K562 (cell line): ENCODE measurements at regions not wholly inside any gene's neighbourhood (a gene's known extent, or its start where the extent isn't known, plus 50 kb on each side); places are given as distances from the start of the nearest gene placed in this dataset.

ENCODE experiments used
- ATF1 ChIP-seq, 2 experiments: fragments of 450-650 bp in 1 of 2; IDR thresholded peaks; 2 replicates each; pipeline ENCODE4 v1.6.1; 2016; ENCODE audit warnings: missing compliant biosample characterization in 1 of 2, missing genetic modification characterization in 1 of 2
- C11orf30 ChIP-seq: fragments of 450-650 bp; IDR thresholded peaks from 2 replicates; pipeline ENCODE4 v1.6.1; 2016; ENCODE audit warnings: low read depth, mild to moderate bottlenecking
- CAMTA2 ChIP-seq: fragments of 250-450 bp; sonication (Bioruptor Pico); conservative IDR thresholded peaks from 2 replicates; pipeline ENCODE4 v1.5.1; 2022
- CHD4 ChIP-seq: fragments of 200-600 bp; sonication (generic); IDR thresholded peaks from 3 replicates; pipeline ENCODE4 v1.6.1; 2012; ENCODE audit warnings: low read depth, mild to moderate bottlenecking, mixed read lengths, low read length, inconsistent platforms; ENCODE audit not compliant: insufficient read depth, insufficient replicate concordance, poor library complexity, severe bottlenecking
- CTCF ChIP-seq, 3 experiments: IDR thresholded peaks in 2 of 3; conservative IDR thresholded peaks in 1 of 3; 2 replicates each; pipeline ENCODE4 v1.5.1; 2011 to 2012; ENCODE audit warnings: low read length in 3 of 3, mild to moderate bottlenecking in 3 of 3, control low read depth in 2 of 3, improper control_type of control experiment in 1 of 3, inconsistent platforms in 1 of 3, low read depth in 1 of 3, mixed read lengths in 1 of 3, moderate library complexity in 1 of 3; ENCODE audit not compliant: insufficient read depth in 2 of 3
- EZH2 ChIP-seq: IDR thresholded peaks from 2 replicates; pipeline ENCODE4 v1.6.1; 2012; ENCODE audit warnings: low read depth, mild to moderate bottlenecking, inconsistent platforms, low read length, borderline replicate concordance
- HMGXB4 ChIP-seq: sonication (generic); formaldehyde crosslinking; IDR thresholded peaks from 2 replicates; pipeline ENCODE4 v1.8.1; 2023; ENCODE audit warnings: mild to moderate bottlenecking, missing genetic modification reagents
- KLF16 ChIP-seq: IDR thresholded peaks from 2 replicates; pipeline ENCODE4 v1.6.1; 2016; ENCODE audit warnings: antibody characterized with exemption
- SAFB2 ChIP-seq: fragments of 200-400 bp; formaldehyde crosslinking; IDR thresholded peaks from 2 replicates; pipeline ENCODE4 v1.6.1; 2018; ENCODE audit warnings: borderline replicate concordance, low read length, low read depth, moderate library complexity; ENCODE audit not compliant: severe bottlenecking
- SMAD4 ChIP-seq: fragments of 250-450 bp; sonication (Bioruptor Pico); conservative IDR thresholded peaks from 2 replicates; pipeline ENCODE4 v1.8.0; 2021; ENCODE audit warnings: inconsistent platforms, mild to moderate bottlenecking, moderate library complexity
- SP1 ChIP-seq: sonication (generic); formaldehyde crosslinking; IDR thresholded peaks from 2 replicates; pipeline ENCODE4 v1.8.1; 2022; ENCODE audit warnings: mild to moderate bottlenecking, missing genetic modification reagents
- SP2 ChIP-seq: IDR thresholded peaks from 2 replicates; pipeline ENCODE4 v1.6.1; 2011; ENCODE audit warnings: mild to moderate bottlenecking, low read depth, low read length, moderate library complexity; ENCODE audit not compliant: poor library complexity, severe bottlenecking; ENCODE audit errors: extremely low read depth
- ZNF324 ChIP-seq: fragments of 250-450 bp; sonication (Bioruptor Pico); IDR thresholded peaks from 2 replicates; pipeline ENCODE4 v1.4.0; 2020; ENCODE audit warnings: mild to moderate bottlenecking
- ZNF780A ChIP-seq: fragments of 250-450 bp; sonication (Bioruptor Pico); IDR thresholded peaks from 2 replicates; pipeline ENCODE4 v1.5.0; 2021; ENCODE audit warnings: mild to moderate bottlenecking

- TF ChIP-seq SP1 (CRISPR knock-in tag) = no peak
- TF ChIP-seq CTCF (IDR thresholded peaks at IDR 0.05 in 2 of 3, conservative IDR thresholded peaks at IDR 0.05 in 1 of 3; ENCODE audit: insufficient read depth in 2 of 3, low read depth in 1 of 3, low read length in 3 of 3) = no peak
- no peak for TF ChIP-seq ATF1 (CRISPR knock-in tag; IDR thresholded peaks at IDR 0.05)
- TF ChIP-seq ATF1 (tag; IDR thresholded peaks at IDR 0.05) = no peak
- no peak for TF ChIP-seq SAFB2
- TF ChIP-seq SP2 = no peak
- TF ChIP-seq EZH2 = no peak
- no peak for TF ChIP-seq CHD4
- no peak for TF ChIP-seq ZNF780A (CRISPR knock-in tag)
- no peak for TF ChIP-seq CAMTA2
- no peak for TF ChIP-seq KLF16
- no peak for TF ChIP-seq HMGXB4 (CRISPR knock-in tag)
- no peak for TF ChIP-seq C11orf30
- TF ChIP-seq ZNF324 (CRISPR knock-in tag) = no peak
- TF ChIP-seq SMAD4 (CRISPR knock-in tag) = no peak
These were observed 959.6 kb upstream of the SLC39A10 start for GRCh38 chr2:194697439-194697838.
